Activated CD4-positive, alpha-beta memory T cell treated with anti-CD3 and anti-CD28 coated beads for 36 hours (primary cell): ENCODE measurements at regions not wholly inside any gene's neighbourhood (a gene's known extent, or its start where the extent isn't known, plus 50 kb on each side); places are given as distances from the start of the nearest gene placed in this dataset.
"Not testable (repeated sequence)": the region's sequence is repeated elsewhere in the genome, so short reads cannot be mapped to it uniquely, and the experiment has no call there.

Source experiments
- CTCF ChIA-PET: fragments of 350-600 bp; sonication (Branson Sonifier 250); formaldehyde crosslinking; loops from one replicate; lab custom pipeline; 2021; ENCODE audit warnings: antibody characterized with exemption, inconsistent platforms; lab: Charles Lee
- POLR2A ChIA-PET: fragments of 350-600 bp; sonication (Branson Sonifier 250); formaldehyde crosslinking; loops from one replicate; lab custom pipeline; 2021; ENCODE audit warnings: antibody characterized with exemption; lab: Charles Lee
- DNase-seq: peaks from one replicate; pipeline ENCODE4 v3.0.0-alpha.2; 2020
- H3K27ac Mint-ChIP-seq: one replicate; pipeline ENCODE4 v1.8.0; 2021; ENCODE audit warnings: mixed read lengths
- H3K27me3 Mint-ChIP-seq: one replicate; pipeline ENCODE4 v1.8.0; 2021; ENCODE audit warnings: mixed read lengths
- H3K36me3 Mint-ChIP-seq: one replicate; pipeline ENCODE4 v1.8.0; 2021; ENCODE audit warnings: mixed read lengths
- H3K4me1 Mint-ChIP-seq: one replicate; pipeline ENCODE4 v1.8.0; 2021; ENCODE audit warnings: low read depth, mixed read lengths
- H3K4me3 Mint-ChIP-seq: one replicate; pipeline ENCODE4 v1.8.0; 2021; ENCODE audit warnings: mild to moderate bottlenecking, mixed read lengths
- H3K9me3 Mint-ChIP-seq: one replicate; pipeline ENCODE4 v1.8.0; 2021; ENCODE audit warnings: mixed read lengths
- intact Hi-C: fragments of 100-400 bp; cut with micrococcal nuclease; formaldehyde crosslinking; loops from one replicate; pipeline ENCODE4 v1.15.1; 2023

DNA sequence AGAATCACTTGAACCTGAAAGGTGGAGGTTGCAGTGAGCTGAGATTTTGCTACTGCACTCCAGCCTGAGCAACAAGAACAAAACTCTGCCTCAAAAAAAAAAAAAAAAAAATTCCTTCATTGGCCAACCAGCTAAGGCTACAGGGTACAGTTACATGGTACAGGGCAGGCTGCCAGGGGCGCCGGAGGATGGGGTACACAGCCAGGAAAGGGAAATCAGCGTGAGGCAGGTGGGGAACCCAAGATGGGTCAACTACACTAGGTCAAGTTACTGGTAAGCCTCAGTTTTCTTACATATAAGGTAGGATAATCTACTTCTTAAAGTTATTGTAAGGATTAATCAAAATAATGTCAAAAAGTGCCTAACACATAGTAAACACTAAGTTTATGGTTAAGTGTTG is 69.6 kb upstream of the KCNK12 start:
- intact Hi-C loops: no loop called here
- POLR2A ChIA-PET: no interaction called here

DNA sequence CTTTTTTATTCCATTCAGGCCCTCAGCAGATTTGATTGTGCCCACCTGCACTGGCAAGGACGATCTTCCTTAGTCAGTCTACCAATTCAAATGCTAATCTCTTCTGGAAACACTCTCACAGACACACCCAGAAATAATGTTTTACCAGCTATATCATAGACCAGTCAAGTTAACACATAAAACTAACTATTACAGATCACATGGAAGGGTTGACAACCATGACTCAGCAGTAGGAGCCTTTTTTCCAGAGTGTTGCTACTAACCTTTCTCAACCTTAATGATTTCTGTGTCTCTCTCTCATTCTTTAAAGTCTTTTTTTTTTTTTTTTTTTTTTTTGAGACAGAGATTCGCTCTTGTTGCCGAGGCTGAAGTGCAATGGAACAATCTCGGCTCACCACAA is 68.7 kb upstream of the KCNK12 start:
- ChIA-PET CTCF (no interaction called here), POLR2A (no interaction called here)
- Mint-ChIP-seq H3K4me3 (no peak overlapping the region), H3K27ac (no peak overlapping the region), H3K4me1 (no peaks in the 10 kb centered on the region), H3K27me3 (peaks cover 4% of the 10 kb centered on the region), H3K36me3 (no peaks in the 10 kb centered on the region), H3K9me3 (no peaks in the 10 kb centered on the region)
- DNase-seq: no peak
- intact Hi-C loops: no loop called here

More for the DNA sequence above, 69.6 kb upstream of the KCNK12 start:
- Mint-ChIP-seq H3K27me3 (peaks cover 4% of the 10 kb centered on the region), H3K9me3 (no peaks in the 10 kb centered on the region), H3K4me1 (no peaks in the 10 kb centered on the region), H3K4me3 (no peak overlapping the region), H3K36me3 (no peaks in the 10 kb centered on the region), H3K27ac (no peak overlapping the region)
- DNase-seq: no peak
- CTCF ChIA-PET: no interaction called here

- no peaks in the 10 kb centered on the region for H3K9me3 Mint-ChIP-seq
- CTCF ChIA-PET: no interaction called here
- intact Hi-C loops: no loop called here
- H3K4me3 Mint-ChIP-seq: no peak overlapping the region
- no peaks in the 10 kb centered on the region for H3K36me3 Mint-ChIP-seq
- DNase-seq: no peak
- H3K27me3 Mint-ChIP-seq: peaks cover 4% of the 10 kb centered on the region
- H3K27ac Mint-ChIP-seq: no peak overlapping the region
- POLR2A ChIA-PET: no interaction called here
- H3K4me1 Mint-ChIP-seq: no peaks in the 10 kb centered on the region
Observed at GRCh38 chr2:47638430-47638829, 67.6 kb upstream of the KCNK12 start.

DNA sequence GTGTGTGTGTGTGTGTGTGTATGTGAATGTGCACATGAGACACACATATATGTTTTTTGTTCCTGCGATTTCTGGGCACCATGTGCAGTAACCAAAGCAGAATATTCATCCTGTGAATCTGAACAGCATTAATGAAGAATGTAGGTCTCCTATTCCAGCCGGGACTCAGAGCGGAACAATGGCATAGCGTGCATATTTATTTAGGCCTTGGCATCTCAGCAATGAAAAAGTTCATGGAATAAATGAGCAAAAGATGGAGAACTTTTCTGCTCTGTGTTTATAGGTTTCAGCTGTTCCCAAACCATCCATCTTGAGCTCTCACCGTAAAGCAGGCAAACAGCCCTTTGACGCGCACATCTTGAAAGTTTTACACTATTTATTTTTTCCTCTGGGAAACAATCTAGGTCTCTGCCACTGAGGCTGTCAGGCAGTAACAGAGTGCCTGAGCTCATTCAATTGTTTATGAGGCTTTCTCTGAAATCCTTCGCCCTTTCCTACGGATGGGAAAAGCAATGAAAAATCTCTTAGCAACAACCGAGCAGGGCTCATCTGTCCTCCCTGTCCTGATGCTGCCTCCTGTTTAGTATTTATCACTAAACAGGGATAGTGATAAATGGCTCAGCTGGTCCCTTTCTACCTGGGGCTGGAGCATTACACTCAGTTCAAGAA is 65.9 kb upstream of the KCNK12 start:
- intact Hi-C loops: no loop called here
- no peak for DNase-seq
- POLR2A ChIA-PET: no interaction called here
- Mint-ChIP-seq H3K4me3 (no peak overlapping the region), H3K36me3 (no peaks in the 10 kb centered on the region), H3K4me1 (no peaks in the 10 kb centered on the region), H3K9me3 (no peaks in the 10 kb centered on the region), H3K27ac (no peak overlapping the region), H3K27me3 (no peaks in the 10 kb centered on the region)
- CTCF ChIA-PET: no interaction called here

DNA sequence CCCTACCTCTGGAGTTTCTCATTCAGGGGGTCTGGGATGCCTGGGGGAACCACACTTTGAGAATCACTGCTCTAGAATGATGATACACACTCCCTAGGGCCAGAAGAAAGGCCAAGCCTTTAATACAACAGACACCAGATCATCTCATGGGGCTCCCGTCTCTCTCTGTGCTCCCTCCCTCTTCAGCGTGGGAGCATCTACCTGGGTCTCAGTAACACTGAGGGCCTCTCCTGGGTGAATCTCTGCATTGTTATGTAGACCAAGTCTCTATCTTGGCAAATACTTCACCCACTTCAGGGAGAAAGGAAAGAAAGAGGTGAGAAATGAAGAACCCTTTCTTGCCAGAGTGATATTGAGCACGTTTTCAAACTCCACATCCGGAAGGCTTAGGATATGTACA is 65.4 kb upstream of the KCNK12 start:
- DNase-seq: no peak
- no peaks in the 10 kb centered on the region for H3K4me1 Mint-ChIP-seq
- intact Hi-C loops: no loop called here
- H3K27me3 Mint-ChIP-seq: no peaks in the 10 kb centered on the region
- no peak overlapping the region for H3K4me3 Mint-ChIP-seq
- ChIA-PET POLR2A (no interaction called here), CTCF (no interaction called here)
- no peaks in the 10 kb centered on the region for H3K9me3 Mint-ChIP-seq
- H3K36me3 Mint-ChIP-seq: no peaks in the 10 kb centered on the region
- no peak overlapping the region for H3K27ac Mint-ChIP-seq

- peaks cover 4% of the 10 kb centered on the region for H3K27me3 Mint-ChIP-seq
- no peaks in the 10 kb centered on the region for H3K9me3 Mint-ChIP-seq
- H3K4me3 Mint-ChIP-seq: no peak overlapping the region
- DNase-seq: no peak
- POLR2A ChIA-PET: no interaction called here
- no peak overlapping the region for H3K27ac Mint-ChIP-seq
- H3K4me1 Mint-ChIP-seq: no peaks in the 10 kb centered on the region
- no peaks in the 10 kb centered on the region for H3K36me3 Mint-ChIP-seq
- intact Hi-C loops: no loop called here
- CTCF ChIA-PET: interaction anchor here (1.2 kb wide), 1 partner anchor 135 kb away, joined by 6 read pairs; no protein-coding TSS in a partner anchor
Observed at GRCh38 chr2:47632754-47633153, 62.0 kb upstream of the KCNK12 start.

GRCh38 chr2:47631792-47632398 is 61.1 kb upstream of the KCNK12 start:
- Mint-ChIP-seq H3K4me3 (no peak overlapping the region), H3K27ac (no peak overlapping the region), H3K27me3 (peaks cover 8% of the 10 kb centered on the region), H3K4me1 (no peaks in the 10 kb centered on the region), H3K9me3 (no peaks in the 10 kb centered on the region), H3K36me3 (no peaks in the 10 kb centered on the region)
- CTCF ChIA-PET: interaction anchor here (1.2 kb wide), 1 partner anchor 136 kb away, joined by 6 read pairs; no protein-coding TSS in a partner anchor
- POLR2A ChIA-PET: no interaction called here
- no peak for DNase-seq
- intact Hi-C loops: no loop called here

DNA sequence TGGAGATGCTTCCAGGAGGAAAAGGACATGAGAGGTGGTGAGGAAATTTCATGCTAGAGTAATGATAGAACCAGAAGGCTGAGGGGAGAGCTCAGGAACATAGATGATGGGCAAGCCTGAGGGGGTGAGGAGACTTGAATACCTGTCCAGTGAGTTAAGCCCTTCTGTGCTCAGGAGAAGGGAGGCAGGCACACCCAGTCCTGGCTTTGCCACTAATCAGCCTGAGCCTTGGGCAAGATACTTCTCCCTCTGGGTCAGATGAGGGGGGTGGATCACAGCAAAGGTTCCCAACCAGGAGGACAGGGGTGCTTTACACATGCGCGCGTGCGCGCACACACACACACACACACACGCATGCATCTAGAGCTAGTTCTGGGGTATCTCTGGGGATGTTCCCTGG is 60.5 kb upstream of the KCNK12 start:
- ChIA-PET CTCF (no interaction called here), POLR2A (no interaction called here)
- intact Hi-C loops: no loop called here
- H3K4me1 Mint-ChIP-seq: no peaks in the 10 kb centered on the region
- H3K27me3 Mint-ChIP-seq: peaks cover 10% of the 10 kb centered on the region
- no peak overlapping the region for H3K4me3 Mint-ChIP-seq
- H3K36me3 Mint-ChIP-seq: no peaks in the 10 kb centered on the region
- H3K27ac Mint-ChIP-seq: no peak overlapping the region
- no peak for DNase-seq
- no peaks in the 10 kb centered on the region for H3K9me3 Mint-ChIP-seq

DNA sequence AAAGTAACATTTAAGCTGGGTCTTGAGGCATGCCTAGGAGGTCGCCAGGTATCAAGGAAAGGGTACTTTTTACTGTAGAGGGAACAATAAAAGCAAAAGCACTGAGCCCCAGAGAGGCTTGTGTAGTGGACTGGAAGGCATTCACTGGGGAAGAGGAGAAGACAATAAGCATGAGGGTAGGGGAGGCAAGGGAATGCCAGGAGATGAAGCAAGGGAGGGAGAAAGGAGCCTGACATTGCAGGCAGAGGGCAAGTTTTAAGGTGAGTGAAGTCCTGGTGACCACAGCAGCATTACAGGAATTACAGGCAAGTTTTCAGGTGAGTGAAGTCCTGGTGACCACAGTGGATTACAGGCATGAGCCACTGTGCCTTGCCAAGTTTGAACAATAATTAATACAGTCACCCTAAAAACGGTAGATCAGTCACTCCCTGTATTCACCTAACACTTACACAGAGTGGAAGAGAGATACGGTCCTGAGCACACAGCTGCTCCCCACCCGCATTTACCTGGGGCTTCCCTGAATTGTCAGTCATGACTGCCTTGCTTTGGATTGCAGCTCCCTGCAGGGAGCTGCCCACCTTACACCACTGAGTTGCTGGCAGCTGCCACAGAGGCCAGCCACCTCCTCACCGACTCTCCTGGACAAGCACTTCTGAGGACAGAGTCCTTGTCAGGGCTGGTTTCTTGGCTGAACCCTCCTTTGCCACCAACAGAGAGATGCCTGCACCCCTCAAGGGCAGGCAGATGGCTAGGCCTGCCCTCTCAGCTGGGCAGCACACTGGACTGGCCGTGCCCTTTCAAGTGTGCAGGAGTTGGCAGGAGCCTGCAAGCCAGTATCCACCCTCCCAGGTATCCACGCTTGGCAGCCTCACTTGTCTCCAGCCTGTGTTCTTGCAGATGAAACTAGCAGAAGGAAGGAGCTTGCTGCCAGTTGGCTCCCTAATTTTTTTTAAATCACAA is 59.0 kb upstream of the KCNK12 start:
- intact Hi-C loops: no loop called here
- H3K36me3 Mint-ChIP-seq: no peaks in the 10 kb centered on the region
- CTCF ChIA-PET: no interaction called here
- H3K4me3 Mint-ChIP-seq: no peak overlapping the region
- no peaks in the 10 kb centered on the region for H3K4me1 Mint-ChIP-seq
- no peak for DNase-seq
- H3K27me3 Mint-ChIP-seq: peaks cover 14% of the 10 kb centered on the region
- H3K9me3 Mint-ChIP-seq: no peaks in the 10 kb centered on the region
- POLR2A ChIA-PET: no interaction called here
- H3K27ac Mint-ChIP-seq: no peak overlapping the region

- H3K9me3 Mint-ChIP-seq: no peaks in the 10 kb centered on the region
- peaks cover 14% of the 10 kb centered on the region for H3K27me3 Mint-ChIP-seq
- H3K4me1 Mint-ChIP-seq: no peaks in the 10 kb centered on the region
- ChIA-PET POLR2A (no interaction called here), CTCF (no interaction called here)
- H3K27ac Mint-ChIP-seq: no peak overlapping the region
- no peak for DNase-seq
- no peaks in the 10 kb centered on the region for H3K36me3 Mint-ChIP-seq
- intact Hi-C loops: no loop called here
- no peak overlapping the region for H3K4me3 Mint-ChIP-seq
Observed at GRCh38 chr2:47628904-47629303, 58.1 kb upstream of the KCNK12 start.

DNA sequence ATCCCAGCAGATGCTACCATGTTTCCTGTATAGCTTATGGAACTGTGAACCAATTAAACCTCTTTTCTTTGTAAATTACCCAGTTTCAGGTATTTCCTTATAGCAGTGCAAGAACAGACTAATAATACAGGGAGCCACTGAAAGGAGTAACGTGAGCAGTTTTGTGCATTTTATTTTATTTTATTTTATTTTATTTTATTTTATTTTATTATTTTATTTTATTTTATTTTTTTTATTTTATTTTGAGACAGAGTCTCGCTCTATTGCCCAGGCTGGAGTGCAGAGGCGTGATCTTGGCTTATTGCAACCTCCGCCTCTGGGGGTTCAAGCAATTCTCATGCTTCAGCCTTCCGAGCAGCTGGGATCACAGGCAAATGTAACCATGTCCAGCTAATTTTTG is 55.9 kb upstream of the KCNK12 start:
- no peak for DNase-seq
- POLR2A ChIA-PET: no interaction called here
- Mint-ChIP-seq H3K36me3 (no peaks in the 10 kb centered on the region), H3K4me3 (no peak overlapping the region), H3K4me1 (no peaks in the 10 kb centered on the region), H3K27me3 (peaks cover 14% of the 10 kb centered on the region), H3K27ac (no peak overlapping the region), H3K9me3 (no peaks in the 10 kb centered on the region)
- intact Hi-C loops: no loop called here
- CTCF ChIA-PET: no interaction called here

GRCh38 chr2:47623140-47623539 is 52.4 kb upstream of the KCNK12 start:
- CTCF ChIA-PET, H3K4me1 Mint-ChIP-seq, intact Hi-C loops, H3K9me3 Mint-ChIP-seq, POLR2A ChIA-PET, H3K4me3 Mint-ChIP-seq, H3K36me3 Mint-ChIP-seq, DNase-seq, H3K27ac Mint-ChIP-seq: not testable (repeated sequence)
- H3K27me3 Mint-ChIP-seq: peaks cover 12% of the 10 kb centered on the region
